H9 (cell line): ENCODE measurements at regions not wholly inside any gene's neighbourhood (a gene's known extent, or its start where the extent isn't known, plus 50 kb on each side); places are given as distances from the start of the nearest gene placed in this dataset.

Experiments used
- DNase-seq: peaks from one replicate; pipeline ENCODE4 v3.0.0-alpha.2; 2017
- H2AFZ ChIP-seq: one replicate; pipeline ENCODE4 v1.6.1; 2013; ENCODE audit warnings: mild to moderate bottlenecking, low read length, control low read depth, moderate library complexity
- H2AK5ac ChIP-seq: 2 replicates; pipeline ENCODE4 v1.6.1; 2013; ENCODE audit warnings: low read length, control low read depth, mixed read lengths; ENCODE audit not compliant: insufficient read length
- H2BK120ac ChIP-seq: one replicate; pipeline ENCODE4 v1.6.1; 2013; ENCODE audit warnings: low read depth, mild to moderate bottlenecking, low read length, control low read depth, inconsistent platforms; ENCODE audit not compliant: poor library complexity, severe bottlenecking
- H2BK12ac ChIP-seq: 2 replicates; pipeline ENCODE4 v1.6.1; 2013; ENCODE audit warnings: low read length, control low read depth, mixed read lengths, low read depth; ENCODE audit not compliant: insufficient read length
- H2BK15ac ChIP-seq: 2 replicates; pipeline ENCODE4 v1.6.1; 2013; ENCODE audit warnings: low read depth, low read length, control low read depth
- H2BK20ac ChIP-seq: one replicate; pipeline ENCODE4 v1.6.1; 2013; ENCODE audit warnings: low read depth, mild to moderate bottlenecking, low read length, control low read depth, inconsistent platforms; ENCODE audit not compliant: poor library complexity, severe bottlenecking
- H2BK5ac ChIP-seq: 2 replicates; pipeline ENCODE4 v1.6.1; 2013; ENCODE audit warnings: low read length, control low read depth, mixed read lengths; ENCODE audit not compliant: insufficient read length
- H3K14ac ChIP-seq: 2 replicates; pipeline ENCODE4 v1.6.1; 2013; ENCODE audit warnings: low read length, control low read depth; ENCODE audit not compliant: insufficient read depth
- H3K18ac ChIP-seq: 2 replicates; pipeline ENCODE4 v1.6.1; 2013; ENCODE audit warnings: low read depth, mild to moderate bottlenecking, mixed read lengths, low read length, control low read depth; ENCODE audit not compliant: insufficient read length
- H3K23ac ChIP-seq: 2 replicates; pipeline ENCODE4 v1.6.1; 2013; ENCODE audit warnings: low read length, control low read depth, mixed read lengths, low read depth; ENCODE audit not compliant: insufficient read length
- H3K23me2 ChIP-seq: 2 replicates; pipeline ENCODE4 v1.6.1; 2013; ENCODE audit warnings: low read depth, mild to moderate bottlenecking, mixed read lengths, low read length, control low read depth; ENCODE audit not compliant: insufficient read length, poor library complexity, severe bottlenecking
- H3K27ac ChIP-seq: 2 replicates; pipeline ENCODE4 v1.5.1; 2013; ENCODE audit warnings: low read length, control low read depth, mixed read lengths, low read depth; ENCODE audit not compliant: insufficient read length
- H3K27me3 ChIP-seq: 2 replicates; pipeline ENCODE4 v1.6.1; 2013; ENCODE audit warnings: low read length, control low read depth, inconsistent platforms; ENCODE audit not compliant: insufficient read depth
- H3K4ac ChIP-seq: 2 replicates; pipeline ENCODE4 v1.6.1; 2013; ENCODE audit warnings: low read depth, mild to moderate bottlenecking, control low read depth, inconsistent platforms, low read length, moderate library complexity
- H3K4me1 ChIP-seq: 2 replicates; pipeline ENCODE4 v1.6.1; 2013; ENCODE audit warnings: low read length, control low read depth, inconsistent platforms; ENCODE audit not compliant: insufficient read depth
- H3K4me2 ChIP-seq: 2 replicates; pipeline ENCODE4 v1.6.1; 2013; ENCODE audit warnings: low read length, control low read depth, mixed read lengths; ENCODE audit not compliant: insufficient read length, insufficient read depth
- H3K56ac ChIP-seq: 2 replicates; pipeline ENCODE4 v1.6.1; 2013; ENCODE audit warnings: low read depth, mild to moderate bottlenecking, mixed read lengths, low read length, control low read depth; ENCODE audit not compliant: insufficient read length
- H3K79me1 ChIP-seq: 2 replicates; pipeline ENCODE4 v1.6.1; 2013; ENCODE audit warnings: low read depth, mild to moderate bottlenecking, moderate library complexity, low read length, control low read depth, inconsistent platforms; ENCODE audit not compliant: insufficient read depth, poor library complexity, severe bottlenecking
- H3K79me2 ChIP-seq: 2 replicates; pipeline ENCODE4 v1.6.1; 2013; ENCODE audit warnings: low read length, control low read depth, inconsistent platforms; ENCODE audit not compliant: insufficient read depth
- H3K9ac ChIP-seq: 2 replicates; pipeline ENCODE4 v1.6.1; 2013; ENCODE audit warnings: low read length, control low read depth, mixed read lengths; ENCODE audit not compliant: insufficient read length; ENCODE audit errors: extremely low read depth
- H3K9me3 ChIP-seq: one replicate; pipeline ENCODE4 v1.6.1; 2013; ENCODE audit warnings: low read depth, low read length, inconsistent platforms; ENCODE audit not compliant: control insufficient read depth
- H3T11ph ChIP-seq: one replicate; pipeline ENCODE4 v1.6.1; 2013; ENCODE audit warnings: mild to moderate bottlenecking, low read length, control low read depth, inconsistent platforms
- H4K20me1 ChIP-seq: one replicate; pipeline ENCODE4 v1.6.1; 2013; ENCODE audit not compliant: control insufficient read depth, insufficient read length, insufficient read depth
- H4K5ac ChIP-seq: 2 replicates; pipeline ENCODE4 v1.6.1; 2013; ENCODE audit warnings: low read depth, mild to moderate bottlenecking, mixed read lengths, low read length, control low read depth; ENCODE audit not compliant: insufficient read length
- H4K8ac ChIP-seq: replicated peaks from 2 replicates; pipeline ENCODE4 v1.6.1; 2013; ENCODE audit warnings: low read length, control low read depth, mixed read lengths, low read depth; ENCODE audit not compliant: insufficient read length
- H4K91ac ChIP-seq: 2 replicates; pipeline ENCODE4 v1.6.1; 2013; ENCODE audit warnings: low read depth, mild to moderate bottlenecking, moderate library complexity, mixed read lengths, low read length, control low read depth; ENCODE audit not compliant: insufficient read length
- H3K27ac Mint-ChIP-seq, 3 experiments: 2 replicates in 2 of 3; 3 replicates in 1 of 3; pipeline ENCODE4 v1.8.0; 2020 to 2021; ENCODE audit warnings: mixed read lengths in 3 of 3, mild to moderate bottlenecking in 1 of 3, moderate library complexity in 1 of 3
- H3K27me3 Mint-ChIP-seq: 2 replicates; pipeline ENCODE4 v1.8.0; 2021; ENCODE audit warnings: low read depth, mild to moderate bottlenecking, moderate library complexity, mixed read lengths
- H3K36me3 Mint-ChIP-seq, 3 experiments: 2 replicates in 2 of 3; 3 replicates in 1 of 3; pipeline ENCODE4 v1.8.0; 2020 to 2021; ENCODE audit warnings: low read depth in 3 of 3, mixed read lengths in 3 of 3; ENCODE audit not compliant: insufficient read depth in 1 of 3
- H3K4me1 Mint-ChIP-seq, 2 experiments: 2 replicates each; pipeline ENCODE4 v1.8.0; 2020; ENCODE audit warnings: mixed read lengths in 2 of 2
- H3K4me3 Mint-ChIP-seq, 2 experiments: 2 replicates in 1 of 2; 3 replicates in 1 of 2; pipeline ENCODE4 v1.8.0; 2020 to 2021; ENCODE audit warnings: mild to moderate bottlenecking in 2 of 2, mixed read lengths in 2 of 2, moderate library complexity in 1 of 2
- H3K9me3 Mint-ChIP-seq, 2 experiments: 2 replicates in 1 of 2; 3 replicates in 1 of 2; pipeline ENCODE4 v1.8.0; 2020; ENCODE audit warnings: mild to moderate bottlenecking in 2 of 2, mixed read lengths in 2 of 2, moderate library complexity in 1 of 2
- CTCF ChIP-seq: fragments of 200-600 bp; sonication (generic); conservative IDR thresholded peaks from 3 replicates; pipeline ENCODE4 v1.8.0; 2021; ENCODE audit warnings: antibody characterized with exemption, mild to moderate bottlenecking
- WGBS: extraction: QIAGEN DNeasy Blood & Tissue Kit; methylation state at CpG from one replicate; pipeline ENCODE4 v1.1.7; 2013; ENCODE audit warnings: missing lambda C conversion rate, low lambda C conversion rate, mixed read lengths; ENCODE audit not compliant: insufficient read length; ENCODE audit errors: extremely low coverage; 5-methylcytosine and 5-hydroxymethylcytosine counted together

- H3K18ac ChIP-seq, result no peak overlapping the region
- H2BK12ac ChIP-seq, result no peak overlapping the region
- no peak overlapping the region for H2BK20ac ChIP-seq
- no peaks in the 10 kb centered on the region for H3K4me1 ChIP-seq
- no peak for TF ChIP-seq CTCF
- H3K4me2 ChIP-seq, result no peak overlapping the region
- H3K27ac ChIP-seq, result no peak overlapping the region
- H4K20me1 ChIP-seq, result no peaks in the 10 kb centered on the region
- no peak overlapping the region for H4K8ac ChIP-seq
- no peak overlapping the region for H3K4ac ChIP-seq
- no peak overlapping the region for H2BK120ac ChIP-seq
- no peak overlapping the region for H4K5ac ChIP-seq
- DNase-seq, result no peak
- no peak overlapping the region for H3K14ac ChIP-seq
- H2BK5ac ChIP-seq, result no peak overlapping the region
- H2AFZ ChIP-seq, result no peak overlapping the region
- Mint-ChIP-seq H3K9me3 (peaks cover 3 to 6% of the 10 kb centered on the region in 2 experiments; a peak in 3 of 5 replicates), H3K4me3 (no peak overlapping the region), H3K4me1 (peaks cover 4 to 7% of the 10 kb centered on the region in 2 experiments), H3K27me3 (no peaks in the 10 kb centered on the region), H3K36me3 (peaks cover 2 to 5% (median 3%) of the 10 kb centered on the region in 3 experiments; a peak in 4 of 7 replicates), H3K27ac (no peak overlapping the region; a peak in 1 of 7 replicates)
- H3K27me3 ChIP-seq, result no peaks in the 10 kb centered on the region
- H3K79me2 ChIP-seq, result no peaks in the 10 kb centered on the region
- H3K23ac ChIP-seq, result no peak overlapping the region
- H4K91ac ChIP-seq, result no peak overlapping the region
- H3K56ac ChIP-seq, result no peak overlapping the region
- no peaks in the 10 kb centered on the region for H3K79me1 ChIP-seq
- H3K9ac ChIP-seq, result no peak overlapping the region
- H3T11ph ChIP-seq, result no peak overlapping the region
- no CpG with 5 or more reads among the region's 5 CpGs for WGBS
- no peak overlapping the region for H2BK15ac ChIP-seq
- H3K23me2 ChIP-seq, result no peaks in the 10 kb centered on the region
- no peak overlapping the region for H2AK5ac ChIP-seq
- no peaks in the 10 kb centered on the region for H3K9me3 ChIP-seq
Measured at GRCh38 chr7:152572101-152572500, 103.8 kb downstream of the XRCC2 start.
